ENCODE measurements at regions not wholly inside any gene's neighbourhood (a gene's known extent, or its start where the extent isn't known, plus 50 kb on each side); places are given as distances from the start of the nearest gene placed in this dataset.

- Histone ChIP-seq H2AK5ac (ENCODE audit: low read depth, low read length) (no peak overlapping the region), H3K4me2 (ENCODE audit: low read depth, low read length) (no peak overlapping the region), H3K23ac (ENCODE audit: low read depth, low read length) (no peak overlapping the region), H4K5ac (ENCODE audit: low read depth, low read length) (no peak overlapping the region), H3K9ac (ENCODE audit: low read depth, low read length) (no peak overlapping the region), H2BK15ac (ENCODE audit: low read depth, low read length) (no peak overlapping the region), H3K27me3 (ENCODE audit: control insufficient read depth, insufficient read depth, low read length) (peaks cover 10% of the 10 kb centered on the region), H3K9me1 (ENCODE audit: insufficient read depth, low read length) (no peaks in the 10 kb centered on the region), H4K8ac (ENCODE audit: low read depth in 2 of 2, low read length in 2 of 2) (no peak overlapping the region), H4K20me1 (ENCODE audit: insufficient read depth, low read length) (no peaks in the 10 kb centered on the region), H4K91ac (ENCODE audit: insufficient read depth, low read depth, low read length) (no peak overlapping the region), H3K56ac (ENCODE audit: extremely low read depth, insufficient read depth, low read length) (no peak overlapping the region), H3K9me3 (ENCODE audit: control insufficient read depth, insufficient read depth, low read length) (no peaks in the 10 kb centered on the region), H2AK9ac (replicated peaks; ENCODE audit: low read depth, low read length, poor library complexity) (no peak overlapping the region), H3K18ac (ENCODE audit: low read depth, low read length) (no peak overlapping the region), H3K36me3 (ENCODE audit: control insufficient read depth, insufficient read depth, low read length) (no peaks in the 10 kb centered on the region), H3K79me1 (ENCODE audit: low read depth in 1 of 2, low read length in 2 of 2) (no peaks in the 10 kb centered on the region), H2BK20ac (ENCODE audit: low read depth, low read length) (no peak overlapping the region), H3K27ac (ENCODE audit: insufficient read depth, low read length) (no peak overlapping the region), H2BK5ac (ENCODE audit: low read depth, low read length, poor library complexity, severe bottlenecking) (no peak overlapping the region), H3K4ac (ENCODE audit: low read depth, low read length) (no peak overlapping the region), H2AFZ (replicated peaks; ENCODE audit: low read length, poor library complexity) (no peak overlapping the region), H3K14ac (replicated peaks; ENCODE audit: low read depth, low read length) (no peak overlapping the region), H2BK120ac (ENCODE audit: low read depth, low read length) (no peak overlapping the region), H3K4me3 (ENCODE audit: insufficient read depth, low read depth, low read length) (no peak overlapping the region), H3K4me1 (ENCODE audit: control insufficient read depth, insufficient read depth, low read length) (no peaks in the 10 kb centered on the region)
- no peak for ATAC-seq (ENCODE audit: low read depth)
- CTCF ChIA-PET = no interaction called here
- DNase-seq = no peak
- BruUV-seq (replicated peaks) = no TSS peak
- TF ChIP-seq CTCF (conservative IDR thresholded peaks at IDR 0.05; ENCODE audit: low read depth, low read length) (no peak), ELK1 (IDR thresholded peaks at IDR 0.05; ENCODE audit: borderline replicate concordance, low read depth, low read length) (no peak), RFX5 (IDR thresholded peaks at IDR 0.05; ENCODE audit: low read depth, low read length) (no peak), POLR2A (IDR thresholded peaks at IDR 0.05; ENCODE audit: low read depth, low read length) (no peak), RCOR1 (IDR thresholded peaks at IDR 0.05; ENCODE audit: insufficient replicate concordance, low read length) (no peak), BHLHE40 (IDR thresholded peaks at IDR 0.05; ENCODE audit: low read depth, low read length) (no peak), NFE2L2 (IDR thresholded peaks at IDR 0.05; ENCODE audit: low read depth, low read length) (no peak)
- POLR2A ChIA-PET (ENCODE audit: unreplicated experiment) = no interaction called here
- 17% methylated on average over 2 of the region's 6 CpGs; no CpG with 5 or more reads in 1 of the 2 experiments for WGBS, 2 experiments (ENCODE audit: extremely low coverage in 2 of 2, insufficient read length in 1 of 2)
- dilution Hi-C loops (cut with HindIII; ENCODE audit: low sequenced_read_pairs, unreplicated experiment) (no loop called here), in situ Hi-C loops (cut with MboI; ENCODE audit: low sequenced_read_pairs) (no loop called here), intact Hi-C loops (cut with micrococcal nuclease) (no loop called here)
These were observed 58.2 kb upstream of the DIPK2B start for GRCh38 chrX:45258731-45259402.

All from IMR-90 (cell line).